ENCODE measurements at regions not wholly inside any gene's neighbourhood (a gene's known extent, or its start where the extent isn't known, plus 50 kb on each side); places are given as distances from the start of the nearest gene placed in this dataset.

DNA sequence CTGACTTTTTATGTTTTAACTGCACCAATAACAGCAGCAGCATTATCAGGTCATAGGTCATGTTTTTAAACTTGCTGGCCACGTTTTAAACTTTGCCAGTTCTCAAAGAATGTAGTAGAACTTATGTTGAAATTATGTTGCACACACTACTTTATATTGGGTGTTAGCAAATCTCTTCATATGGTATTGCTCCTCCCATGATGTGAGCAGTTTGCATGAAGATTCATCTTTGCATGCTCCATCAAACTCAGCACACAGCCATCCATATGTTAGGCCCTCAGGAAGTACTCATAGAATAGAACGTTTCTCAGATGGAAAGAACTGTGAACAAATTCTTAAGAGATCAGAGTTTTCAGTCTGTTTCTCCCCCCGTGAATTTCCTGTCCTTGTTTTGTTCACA lies 128.6 kb upstream of the MAP9 start:
- TF ChIP-seq, protein P1, sequence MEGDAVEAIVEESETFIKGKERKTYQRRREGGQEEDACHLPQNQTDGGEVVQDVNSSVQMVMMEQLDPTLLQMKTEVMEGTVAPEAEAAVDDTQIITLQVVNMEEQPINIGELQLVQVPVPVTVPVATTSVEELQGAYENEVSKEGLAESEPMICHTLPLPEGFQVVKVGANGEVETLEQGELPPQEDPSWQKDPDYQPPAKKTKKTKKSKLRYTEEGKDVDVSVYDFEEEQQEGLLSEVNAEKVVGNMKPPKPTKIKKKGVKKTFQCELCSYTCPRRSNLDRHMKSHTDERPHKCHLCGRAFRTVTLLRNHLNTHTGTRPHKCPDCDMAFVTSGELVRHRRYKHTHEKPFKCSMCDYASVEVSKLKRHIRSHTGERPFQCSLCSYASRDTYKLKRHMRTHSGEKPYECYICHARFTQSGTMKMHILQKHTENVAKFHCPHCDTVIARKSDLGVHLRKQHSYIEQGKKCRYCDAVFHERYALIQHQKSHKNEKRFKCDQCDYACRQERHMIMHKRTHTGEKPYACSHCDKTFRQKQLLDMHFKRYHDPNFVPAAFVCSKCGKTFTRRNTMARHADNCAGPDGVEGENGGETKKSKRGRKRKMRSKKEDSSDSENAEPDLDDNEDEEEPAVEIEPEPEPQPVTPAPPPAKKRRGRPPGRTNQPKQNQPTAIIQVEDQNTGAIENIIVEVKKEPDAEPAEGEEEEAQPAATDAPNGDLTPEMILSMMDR (IDR thresholded peaks at IDR 0.05 in 4 of 5, conservative IDR thresholded peaks at IDR 0.05 in 1 of 5), result no peak
- TF ChIP-seq POLR2A (IDR thresholded peaks at IDR 0.05), result no peak

Measured in gastrocnemius medialis (tissue), 4 donors.